Panc1 (cell line): ENCODE measurements at regions not wholly inside any gene's neighbourhood (a gene's known extent, or its start where the extent isn't known, plus 50 kb on each side); places are given as distances from the start of the nearest gene placed in this dataset.

Source experiments
- ATAC-seq: fragments of 200-7000 bp; cut with Tn5 transposase; 2 replicates; pipeline ENCODE4 v1.9.1; 2020; ENCODE audit warnings: mild to moderate bottlenecking, moderate library complexity
- BruUV-seq: library from RNA; stranded (reverse); fragments of 400-500 nt; replicated peaks from 2 replicates; lab custom pipeline; 2021; lab: Mats Ljungman, UMichigan
- CTCF ChIA-PET: fragments of 300-600 bp; sonication (Branson Sonifier 250); formaldehyde crosslinking; loops from one replicate; lab custom pipeline; 2022; ENCODE audit warnings: antibody characterized with exemption; lab: Charles Lee
- POLR2A ChIA-PET: fragments of 300-600 bp; sonication (Branson Sonifier 250); formaldehyde crosslinking; loops from one replicate; lab custom pipeline; 2022; ENCODE audit warnings: antibody characterized with exemption; lab: Charles Lee
- DNase-seq: peaks from one replicate; pipeline ENCODE4 v3.0.0-alpha.2; 2010; ENCODE audit warnings: low read depth, low spot score
- H3K27ac ChIP-seq: 2 replicates; pipeline ENCODE4 v1.5.1; 2011; ENCODE audit warnings: mild to moderate bottlenecking, low read length, inconsistent platforms
- H3K27me3 ChIP-seq: fragments of 200-500 bp; sonication (Bioruptor generic); 2 replicates; pipeline ENCODE4 v1.6.0; 2014; ENCODE audit warnings: low read length, inconsistent platforms; ENCODE audit not compliant: control insufficient read depth, insufficient read depth
- H3K36me3 ChIP-seq: fragments of 200-500 bp; sonication (Bioruptor generic); 2 replicates; pipeline ENCODE4 v1.5.1; 2014; ENCODE audit warnings: inconsistent platforms, mild to moderate bottlenecking, low read length, moderate library complexity; ENCODE audit not compliant: control insufficient read depth, insufficient read depth
- H3K4me1 ChIP-seq: 2 replicates; pipeline ENCODE4 v1.5.1; 2011; ENCODE audit warnings: inconsistent platforms, mild to moderate bottlenecking, low read length, moderate library complexity; ENCODE audit not compliant: control insufficient read depth, insufficient read depth
- H3K4me3 ChIP-seq, 2 experiments: 2 replicates each; pipeline ENCODE4 v1.5.1; 2011 to 2012; ENCODE audit warnings: low read depth in 2 of 2, low read length in 2 of 2, mild to moderate bottlenecking in 2 of 2, inconsistent platforms in 1 of 2, moderate library complexity in 1 of 2
- H3K9me3 ChIP-seq: fragments of 200-500 bp; sonication (Bioruptor generic); 2 replicates; pipeline ENCODE4 v1.5.1; 2014; ENCODE audit warnings: low read depth, mild to moderate bottlenecking, inconsistent platforms, low read length, moderate library complexity; ENCODE audit not compliant: control insufficient read depth, insufficient read depth
- CTCF ChIP-seq: fragments of 450-650 bp; IDR thresholded peaks from 2 replicates; pipeline ENCODE4 v1.5.1; 2017; ENCODE audit warnings: mild to moderate bottlenecking
- POLR2AphosphoS5 ChIP-seq: IDR thresholded peaks from 2 replicates; pipeline ENCODE4 v1.6.1; 2012; ENCODE audit warnings: mild to moderate bottlenecking, low read depth, low read length, moderate library complexity
- REST ChIP-seq, 2 experiments: IDR thresholded peaks; 2 replicates each; pipeline ENCODE4 v1.6.1; 2011 to 2012; ENCODE audit warnings: low read depth in 2 of 2, control low read depth in 1 of 2, low read length in 1 of 2, mild to moderate bottlenecking in 1 of 2, moderate library complexity in 1 of 2; ENCODE audit not compliant: insufficient read depth in 1 of 2
- SIN3A ChIP-seq: IDR thresholded peaks from 2 replicates; pipeline ENCODE4 v1.6.1; 2012; ENCODE audit warnings: low read depth, mild to moderate bottlenecking, low read length, moderate library complexity, borderline replicate concordance; ENCODE audit not compliant: insufficient read depth
- TCF7L2 ChIP-seq: IDR thresholded peaks from 2 replicates; pipeline ENCODE4 v1.6.1; 2011; ENCODE audit warnings: mild to moderate bottlenecking, low read depth, low read length, inconsistent platforms
- in situ Hi-C: cut with HindIII; loops from 2 replicates; pipeline ENCODE4 v1.10.0; 2016; ENCODE audit warnings: low sequenced_read_pairs, low pct_unique_long_range_greater_than_20kb
- intact Hi-C: fragments of 100-400 bp; cut with micrococcal nuclease; formaldehyde crosslinking; loops from one replicate; pipeline ENCODE4 v1.10.0; 2022; ENCODE audit not compliant: unreplicated experiment

GRCh38 chr11:23687991-23688390 is 808.9 kb upstream of the LUZP2 start:
- Histone ChIP-seq H3K36me3 (no peaks in the 10 kb centered on the region), H3K4me3 (no peak overlapping the region), H3K27me3 (no peaks in the 10 kb centered on the region), H3K27ac (no peak overlapping the region), H3K4me1 (no peaks in the 10 kb centered on the region), H3K9me3 (no peaks in the 10 kb centered on the region)
- DNase-seq: no peak
- ATAC-seq: no peak
- ChIA-PET CTCF (no interaction called here), POLR2A (no interaction called here)
- intact Hi-C loops (no loop called here), in situ Hi-C loops (no loop called here)
- no TSS peak for BruUV-seq
- TF ChIP-seq TCF7L2: no peak
- TF ChIP-seq SIN3A: no peak
- TF ChIP-seq POLR2AphosphoS5: no peak
- TF ChIP-seq REST (IDR thresholded peaks at IDR 0.05; ENCODE audit: insufficient read depth in 1 of 2, low read depth in 2 of 2, low read length in 1 of 2): no peak
- no peak for TF ChIP-seq CTCF

- no peaks in the 10 kb centered on the region for H3K36me3 ChIP-seq
- POLR2A ChIA-PET: no interaction called here
- H3K9me3 ChIP-seq: no peaks in the 10 kb centered on the region
- BruUV-seq: no TSS peak
- CTCF ChIA-PET: no interaction called here
- in situ Hi-C loops (no loop called here), intact Hi-C loops (no loop called here)
- no peaks in the 10 kb centered on the region for H3K27me3 ChIP-seq
- no peak overlapping the region for H3K4me3 ChIP-seq
- no peak for DNase-seq
- no peak for ATAC-seq
- H3K27ac ChIP-seq: no peak overlapping the region
- TF ChIP-seq SIN3A (no peak), TCF7L2 (no peak), REST (IDR thresholded peaks at IDR 0.05; ENCODE audit: insufficient read depth in 1 of 2, low read depth in 2 of 2, low read length in 1 of 2) (no peak), CTCF (no peak), POLR2AphosphoS5 (no peak)
- no peaks in the 10 kb centered on the region for H3K4me1 ChIP-seq
Measured at GRCh38 chr11:23688411-23688810, 808.4 kb upstream of the LUZP2 start.
